ENCODE measurements at regions not wholly inside any gene's neighbourhood (a gene's known extent, or its start where the extent isn't known, plus 50 kb on each side); places are given as distances from the start of the nearest gene placed in this dataset.

- Mint-ChIP-seq H3K36me3 (peaks cover 0 to 3% (median 0%) of the 10 kb centered on the region in 5 donors), H3K4me3 (no peak overlapping the region), H3K27me3 (peaks cover 0 to 17% (median 14%) of the 10 kb centered on the region in 5 donors), H3K9me3 (peaks cover 0 to 5% (median 0%) of the 10 kb centered on the region in 11 donors), H3K27ac (no peak overlapping the region), H3K4me1 (peaks cover 4 to 10% (median 6%) of the 10 kb centered on the region in 7 donors)
- POLR2A ChIA-PET: no interaction called here
- H3K9me3 ChIP-seq (ENCODE audit: control insufficient read depth in 2 of 3, low read length in 3 of 3): no peaks in the 10 kb centered on the region
- H3K36me3 ChIP-seq (ENCODE audit: control insufficient read depth in 2 of 3, insufficient read depth in 3 of 3, low read length in 3 of 3): no peaks in the 10 kb centered on the region
- no peaks in the 10 kb centered on the region for H3K27me3 ChIP-seq (ENCODE audit: control insufficient read depth in 2 of 2, insufficient read depth in 2 of 2, low read length in 2 of 2)
- ATAC-seq (no peak), DNase-seq (no peak)
- CTCF ChIA-PET: no interaction called here
- H3K27ac ChIP-seq (ENCODE audit: low read depth, low read length): no peak overlapping the region
- intact Hi-C loops (cut with micrococcal nuclease): no loop called here
- H3K4me1 ChIP-seq (ENCODE audit: control insufficient read depth in 2 of 2, insufficient read depth in 2 of 2, low read length in 2 of 2): no peaks in the 10 kb centered on the region
- no peak overlapping the region for H3K4me3 ChIP-seq (ENCODE audit: low read length)
These were observed 570.5 kb downstream of the QKI start for GRCh38 chr6:163985040-163985439.

- peaks cover 0 to 19% (median 14%) of the 10 kb centered on the region in 5 donors for H3K27me3 Mint-ChIP-seq
- no peak overlapping the region for H3K27ac Mint-ChIP-seq
- H3K27ac ChIP-seq (ENCODE audit: low read depth, low read length): no peak overlapping the region
- peaks cover 0 to 4% (median 0%) of the 10 kb centered on the region in 5 donors for H3K36me3 Mint-ChIP-seq
- H3K9me3 ChIP-seq (ENCODE audit: control insufficient read depth in 2 of 3, low read length in 3 of 3): no peaks in the 10 kb centered on the region
- POLR2A ChIA-PET: no interaction called here
- CTCF ChIA-PET: no interaction called here
- H3K36me3 ChIP-seq (ENCODE audit: control insufficient read depth in 2 of 3, insufficient read depth in 3 of 3, low read length in 3 of 3): no peaks in the 10 kb centered on the region
- H3K4me1 ChIP-seq (ENCODE audit: control insufficient read depth in 2 of 2, insufficient read depth in 2 of 2, low read length in 2 of 2): no peaks in the 10 kb centered on the region
- peak overlapping the region in 1 of 10 donors; percentile 38 for H3K4me3 Mint-ChIP-seq
- DNase-seq: no peak
- intact Hi-C loops (cut with micrococcal nuclease): no loop called here
- peaks cover 0 to 5% (median 0%) of the 10 kb centered on the region in 11 donors for H3K9me3 Mint-ChIP-seq
- no peak overlapping the region for H3K4me3 ChIP-seq (ENCODE audit: low read length)
- ATAC-seq: peak; percentile 57
- no peaks in the 10 kb centered on the region for H3K27me3 ChIP-seq (ENCODE audit: control insufficient read depth in 2 of 2, insufficient read depth in 2 of 2, low read length in 2 of 2)
- peaks cover 4 to 10% (median 6%) of the 10 kb centered on the region in 7 donors for H3K4me1 Mint-ChIP-seq
These were observed 569.8 kb downstream of the QKI start for GRCh38 chr6:163984124-163984936.

GRCh38 chr6:163983679-163984078 is 569.2 kb downstream of the QKI start:
- Mint-ChIP-seq H3K4me1 (peaks cover 4 to 10% (median 6%) of the 10 kb centered on the region in 7 donors), H3K4me3 (no peak overlapping the region), H3K36me3 (peaks cover 0 to 5% (median 0%) of the 10 kb centered on the region in 5 donors), H3K27me3 (peaks cover 0 to 17% (median 12%) of the 10 kb centered on the region in 5 donors), H3K27ac (no peak overlapping the region), H3K9me3 (peaks cover 0 to 9% (median 4%) of the 10 kb centered on the region in 11 donors)
- no peaks in the 10 kb centered on the region for H3K4me1 ChIP-seq (ENCODE audit: control insufficient read depth in 2 of 2, insufficient read depth in 2 of 2, low read length in 2 of 2)
- intact Hi-C loops (cut with micrococcal nuclease): no loop called here
- H3K36me3 ChIP-seq (ENCODE audit: control insufficient read depth in 2 of 3, insufficient read depth in 3 of 3, low read length in 3 of 3): no peaks in the 10 kb centered on the region
- ATAC-seq: no peak
- no peaks in the 10 kb centered on the region for H3K9me3 ChIP-seq (ENCODE audit: control insufficient read depth in 2 of 3, low read length in 3 of 3)
- no peak overlapping the region for H3K4me3 ChIP-seq (ENCODE audit: low read length)
- no peak overlapping the region for H3K27ac ChIP-seq (ENCODE audit: low read depth, low read length)
- no peak for DNase-seq
- ChIA-PET CTCF (no interaction called here), POLR2A (no interaction called here)
- no peaks in the 10 kb centered on the region for H3K27me3 ChIP-seq (ENCODE audit: control insufficient read depth in 2 of 2, insufficient read depth in 2 of 2, low read length in 2 of 2)

- H3K9me3 ChIP-seq (ENCODE audit: control insufficient read depth in 2 of 3, low read length in 3 of 3): no peaks in the 10 kb centered on the region
- ATAC-seq (no peak), DNase-seq (no peak)
- no peak overlapping the region for H3K4me3 ChIP-seq (ENCODE audit: low read length)
- intact Hi-C loops (cut with micrococcal nuclease): no loop called here
- no peak overlapping the region for H3K27ac ChIP-seq (ENCODE audit: low read depth, low read length)
- H3K27me3 ChIP-seq (ENCODE audit: control insufficient read depth in 2 of 2, insufficient read depth in 2 of 2, low read length in 2 of 2): no peaks in the 10 kb centered on the region
- ChIA-PET POLR2A (no interaction called here), CTCF (no interaction called here)
- Mint-ChIP-seq H3K36me3 (peaks cover 0 to 6% (median 0%) of the 10 kb centered on the region in 5 donors), H3K4me1 (no peaks in the 10 kb centered on the region), H3K9me3 (peaks cover 0 to 7% (median 4%) of the 10 kb centered on the region in 11 donors), H3K27ac (no peak overlapping the region), H3K27me3 (peaks cover 0 to 16% (median 6%) of the 10 kb centered on the region in 5 donors), H3K4me3 (no peak overlapping the region)
- H3K36me3 ChIP-seq (ENCODE audit: control insufficient read depth in 2 of 3, insufficient read depth in 3 of 3, low read length in 3 of 3): no peaks in the 10 kb centered on the region
- no peaks in the 10 kb centered on the region for H3K4me1 ChIP-seq (ENCODE audit: control insufficient read depth in 2 of 2, insufficient read depth in 2 of 2, low read length in 2 of 2)
These were observed 559.8 kb downstream of the QKI start for GRCh38 chr6:163974322-163974721.

- POLR2A ChIA-PET: no interaction called here
- ATAC-seq: no peak
- DNase-seq: no peak
These were observed 557.6 kb downstream of the QKI start for GRCh38 chr6:163971841-163972838.

GRCh38 chr6:163970846-163971564 is 556.5 kb downstream of the QKI start:
- no peak for ATAC-seq
- H3K4me1 ChIP-seq (ENCODE audit: control insufficient read depth in 2 of 2, insufficient read depth in 2 of 2, low read length in 2 of 2): no peaks in the 10 kb centered on the region
- no peak for DNase-seq
- no peaks in the 10 kb centered on the region for H3K36me3 ChIP-seq (ENCODE audit: control insufficient read depth in 2 of 3, insufficient read depth in 3 of 3, low read length in 3 of 3)
- Mint-ChIP-seq H3K36me3 (no peaks in the 10 kb centered on the region), H3K9me3 (peaks cover 0 to under 1% (median 0%) of the 10 kb centered on the region in 11 donors), H3K4me1 (no peaks in the 10 kb centered on the region), H3K4me3 (no peak overlapping the region), H3K27me3 (peaks cover 0 to 31% (median 5%) of the 10 kb centered on the region in 5 donors), H3K27ac (no peak overlapping the region)
- no peak overlapping the region for H3K27ac ChIP-seq (ENCODE audit: low read depth, low read length)
- ChIA-PET POLR2A (no interaction called here), CTCF (no interaction called here)
- no peaks in the 10 kb centered on the region for H3K9me3 ChIP-seq (ENCODE audit: control insufficient read depth in 2 of 3, low read length in 3 of 3)
- no peaks in the 10 kb centered on the region for H3K27me3 ChIP-seq (ENCODE audit: control insufficient read depth in 2 of 2, insufficient read depth in 2 of 2, low read length in 2 of 2)
- intact Hi-C loops (cut with micrococcal nuclease): no loop called here
- no peak overlapping the region for H3K4me3 ChIP-seq (ENCODE audit: low read length)

More at GRCh38 chr6:163971841-163972838, 557.6 kb downstream of the QKI start:
- CTCF ChIA-PET: no interaction called here
- no peaks in the 10 kb centered on the region for H3K4me1 Mint-ChIP-seq
- H3K9me3 Mint-ChIP-seq: peaks cover 0 to 2% (median 0%) of the 10 kb centered on the region in 11 donors
- peaks cover 0 to 28% (median 5%) of the 10 kb centered on the region in 5 donors for H3K27me3 Mint-ChIP-seq
- H3K4me1 ChIP-seq (ENCODE audit: control insufficient read depth in 2 of 2, insufficient read depth in 2 of 2, low read length in 2 of 2): no peaks in the 10 kb centered on the region
- no peaks in the 10 kb centered on the region for H3K36me3 ChIP-seq (ENCODE audit: control insufficient read depth in 2 of 3, insufficient read depth in 3 of 3, low read length in 3 of 3)
- no peak overlapping the region for H3K4me3 Mint-ChIP-seq
- no peaks in the 10 kb centered on the region for H3K36me3 Mint-ChIP-seq
- no peak overlapping the region for H3K4me3 ChIP-seq (ENCODE audit: low read length)
- H3K27ac ChIP-seq (ENCODE audit: low read depth, low read length): no peak overlapping the region
- intact Hi-C loops (cut with micrococcal nuclease): no loop called here
- no peak overlapping the region for H3K27ac Mint-ChIP-seq
- no peaks in the 10 kb centered on the region for H3K27me3 ChIP-seq (ENCODE audit: control insufficient read depth in 2 of 2, insufficient read depth in 2 of 2, low read length in 2 of 2)
- H3K9me3 ChIP-seq (ENCODE audit: control insufficient read depth in 2 of 3, low read length in 3 of 3): no peaks in the 10 kb centered on the region
